SK-N-SH (cell line): ENCODE measurements at regions not wholly inside any gene's neighbourhood (a gene's known extent, or its start where the extent isn't known, plus 50 kb on each side); places are given as distances from the start of the nearest gene placed in this dataset.

Experiments used
- CTCF ChIA-PET: fragments of 300-600, 350-600 bp; formaldehyde crosslinking; extraction: SDS; loops from one replicate; lab custom pipeline; 2021; lab: Yijun Ruan, JAX
- POLR2A ChIA-PET: fragments of 350-600 bp; sonication (Branson Sonifier 250); formaldehyde crosslinking; extraction: SDS; loops from one replicate; lab custom pipeline; 2020; ENCODE audit warnings: antibody characterized with exemption, inconsistent platforms; lab: Yijun Ruan, JAX
- DNase-seq: peaks from one replicate; pipeline ENCODE4 v3.0.0; 2012
- H2AFZ ChIP-seq: fragments of 200-600 bp; sonication (generic); 2 replicates; pipeline ENCODE4 v1.8.1; 2016; ENCODE audit warnings: antibody characterized with exemption, mild to moderate bottlenecking, low read depth
- H3F3A ChIP-seq: fragments of 200-600 bp; sonication (generic); replicated peaks from 2 replicates; pipeline ENCODE3; 2016; ENCODE audit warnings: antibody characterized with exemption, mild to moderate bottlenecking; ENCODE audit not compliant: insufficient read depth
- H3K27ac ChIP-seq, 2 experiments: fragments of 200-500 bp in 1 of 2; fragments of 200-600 bp in 1 of 2; sonication (Bioruptor generic) in 1 of 2; sonication (generic), shearing (Covaris generic) in 1 of 2; 2 replicates each; pipeline versions ENCODE4 v1.5.1 to v1.6.1; 2014 to 2016; ENCODE audit warnings: low read depth in 2 of 2, inconsistent platforms in 1 of 2, low read length in 1 of 2, mild to moderate bottlenecking in 1 of 2, mixed read lengths in 1 of 2
- H3K27me3 ChIP-seq: fragments of 200-600 bp; sonication (generic), shearing (Covaris generic); 2 replicates; pipeline ENCODE4 v1.6.1; 2016; ENCODE audit warnings: mixed run types; ENCODE audit not compliant: insufficient read depth
- H3K36me3 ChIP-seq, 2 experiments: fragments of 200-500 bp in 1 of 2; fragments of 200-600 bp in 1 of 2; sonication (Bioruptor generic) in 1 of 2; sonication (generic) in 1 of 2; replicated peaks in 1 of 2; 2 replicates each; pipeline versions ENCODE3 to v1.5.1; 2014 to 2016; ENCODE audit warnings: low read length in 1 of 2, mild to moderate bottlenecking in 1 of 2; ENCODE audit not compliant: insufficient read depth in 2 of 2, control insufficient read depth in 1 of 2
- H3K4me1 ChIP-seq, 2 experiments: fragments of 200-500 bp in 1 of 2; fragments of 200-600 bp in 1 of 2; sonication (Bioruptor generic) in 1 of 2; sonication (generic), shearing (Covaris generic) in 1 of 2; 2 replicates each; pipeline versions ENCODE4 v1.5.1 to v1.6.1; 2014 to 2016; ENCODE audit warnings: low read depth in 1 of 2, low read length in 1 of 2, mixed run types in 1 of 2; ENCODE audit not compliant: insufficient read depth in 2 of 2, control insufficient read depth in 1 of 2
- H3K4me2 ChIP-seq: fragments of 200-600 bp; sonication (generic), shearing (Covaris generic); 2 replicates; pipeline ENCODE4 v1.6.1; 2017; ENCODE audit warnings: mixed run types
- H3K4me3 ChIP-seq, 2 experiments: fragments of 200-500 bp in 1 of 2; fragments of 200-600 bp in 1 of 2; sonication (Bioruptor generic) in 1 of 2; sonication (generic), shearing (Covaris generic) in 1 of 2; 2 replicates each; pipeline versions ENCODE4 v1.5.1 to v1.8.1; 2014 to 2016; ENCODE audit warnings: low read depth in 2 of 2, inconsistent platforms in 1 of 2, low read length in 1 of 2, mild to moderate bottlenecking in 1 of 2, mixed read lengths in 1 of 2, moderate library complexity in 1 of 2
- H3K79me2 ChIP-seq: fragments of 200-600 bp; sonication (generic); 2 replicates; pipeline ENCODE4 v1.8.1; 2017; ENCODE audit warnings: mild to moderate bottlenecking; ENCODE audit not compliant: insufficient read depth
- H3K9ac ChIP-seq: fragments of 200-600 bp; sonication (generic); 2 replicates; pipeline ENCODE4 v1.6.1; 2017; ENCODE audit warnings: mixed run types
- H3K9me2 ChIP-seq: fragments of 200-600 bp; sonication (generic); 2 replicates; pipeline ENCODE4 v1.6.1; 2017; ENCODE audit warnings: mixed run types
- H3K9me3 ChIP-seq: fragments of 200-600 bp; sonication (generic); 2 replicates; pipeline ENCODE4 v1.6.1; 2017; ENCODE audit warnings: mixed run types, mild to moderate bottlenecking, moderate library complexity
- H4K20me1 ChIP-seq: fragments of 200-600 bp; sonication (generic); 2 replicates; pipeline ENCODE4 v1.6.1; 2017; ENCODE audit warnings: mild to moderate bottlenecking, mixed run types; ENCODE audit not compliant: insufficient read depth
- CHD2 ChIP-seq: fragments of 150-350 bp; IDR thresholded peaks from 2 replicates; pipeline ENCODE4 v1.6.1; 2018; ENCODE audit warnings: low read length; ENCODE audit not compliant: partially characterized antibody
- FOSL2 ChIP-seq: IDR thresholded peaks from 2 replicates; pipeline ENCODE4 v1.4.0; 2012; ENCODE audit warnings: low read depth, mild to moderate bottlenecking, moderate library complexity, borderline replicate concordance
- FOXJ3 ChIP-seq: sonication (generic); formaldehyde crosslinking; IDR thresholded peaks from 2 replicates; pipeline ENCODE4 v1.5.1; 2020; ENCODE audit warnings: mild to moderate bottlenecking, missing genetic modification reagents
- GABPA ChIP-seq: IDR thresholded peaks from 2 replicates; pipeline ENCODE4 v1.4.0; 2012; ENCODE audit warnings: low read depth, mild to moderate bottlenecking
- GATA2 ChIP-seq: sonication (generic); formaldehyde crosslinking; IDR thresholded peaks from 2 replicates; pipeline ENCODE4 v1.5.0; 2020; ENCODE audit warnings: mild to moderate bottlenecking, missing genetic modification reagents
- IRF3 ChIP-seq: fragments of 150-350 bp; IDR thresholded peaks from 2 replicates; pipeline ENCODE4 v1.6.1; 2016; ENCODE audit warnings: mild to moderate bottlenecking, low read depth, low read length
- JUND ChIP-seq: IDR thresholded peaks from 2 replicates; pipeline ENCODE4 v1.4.0; 2012
- MXI1 ChIP-seq: IDR thresholded peaks from 2 replicates; pipeline ENCODE4 v1.6.1; 2012; ENCODE audit warnings: mild to moderate bottlenecking, low read depth, low read length, improper control_type of control experiment
- NFIC ChIP-seq: IDR thresholded peaks from 2 replicates; pipeline ENCODE4 v1.4.0; 2012; ENCODE audit warnings: borderline replicate concordance
- RAD21 ChIP-seq: IDR thresholded peaks from 2 replicates; pipeline ENCODE4 v1.6.1; 2012; ENCODE audit warnings: mild to moderate bottlenecking, low read length
- REST ChIP-seq: IDR thresholded peaks from 2 replicates; pipeline ENCODE4 v1.6.1; 2012; ENCODE audit warnings: mild to moderate bottlenecking, low read depth, low read length, moderate library complexity
- RFX5 ChIP-seq: IDR thresholded peaks from 2 replicates; pipeline ENCODE4 v1.6.1; 2012; ENCODE audit warnings: mild to moderate bottlenecking, improper control_type of control experiment, low read length
- SIN3A ChIP-seq: IDR thresholded peaks from 2 replicates; pipeline ENCODE4 v1.6.1; 2012; ENCODE audit warnings: low read depth, mild to moderate bottlenecking, low read length, moderate library complexity, borderline replicate concordance
- TCF12 ChIP-seq: IDR thresholded peaks from 2 replicates; pipeline ENCODE4 v1.4.0; 2012
- USF1 ChIP-seq: IDR thresholded peaks from 2 replicates; pipeline ENCODE4 v1.4.0; 2012; ENCODE audit warnings: low read depth, borderline replicate concordance
- whole genome bisulfite sequencing: methylation state at CpG from one replicate; pipeline ENCODE4 v1.1.6; 2017; ENCODE audit warnings: low lambda C conversion rate; 5-methylcytosine and 5-hydroxymethylcytosine counted together

- Histone ChIP-seq H3K27me3 (no peaks in the 10 kb centered on the region), H4K20me1 (no peaks in the 10 kb centered on the region), H3K79me2 (no peaks in the 10 kb centered on the region), H3K9me3 (no peaks in the 10 kb centered on the region), H3K4me2 (no peak overlapping the region), H3K9ac (no peak overlapping the region), H3K27ac (no peak overlapping the region), H3F3A (no peaks in the 10 kb centered on the region), H3K9me2 (no peaks in the 10 kb centered on the region), H3K4me3 (no peak overlapping the region), H2AFZ (no peak overlapping the region), H3K36me3 (no peaks in the 10 kb centered on the region), H3K4me1 (no peaks in the 10 kb centered on the region)
- WGBS = 69% methylated on average over 5 of the region's 5 CpGs
- POLR2A ChIA-PET = no interaction called here
- TF ChIP-seq MXI1 (no peak), FOSL2 (no peak), SIN3A (no peak), JUND (no peak), FOXJ3 (CRISPR knock-in tag) (no peak), RAD21 (no peak), TCF12 (no peak), CHD2 (no peak), NFIC (no peak), GABPA (no peak), RFX5 (no peak), GATA2 (CRISPR knock-in tag) (no peak), USF1 (no peak), REST (no peak), IRF3 (no peak)
- CTCF ChIA-PET = no interaction called here
- no peak for DNase-seq
These were observed 168.5 kb upstream of the ZSWIM2 start for GRCh38 chr2:187017438-187017837.
